GM10248 (cell line): ENCODE measurements at regions not wholly inside any gene's neighbourhood (a gene's known extent, or its start where the extent isn't known, plus 50 kb on each side); places are given as distances from the start of the nearest gene placed in this dataset.

ENCODE experiments used
- CTCF ChIA-PET: fragments of 300-600 bp; sonication (Branson Sonifier 250); formaldehyde crosslinking; extraction: SDS; loops from one replicate; lab custom pipeline; 2021; ENCODE audit warnings: antibody characterized with exemption; lab: Yijun Ruan, JAX
- POLR2A ChIA-PET: fragments of 350-650 bp; sonication (Branson Sonifier 250); formaldehyde crosslinking; extraction: SDS; loops from one replicate; lab custom pipeline; 2020; ENCODE audit warnings: antibody characterized with exemption; lab: Yijun Ruan, JAX
- DNase-seq: peaks from one replicate; pipeline ENCODE4 v3.0.0; 2012; ENCODE audit errors: extremely low spot score
- TF ChIP-seq, protein P1 (sequence below): IDR thresholded peaks from 2 replicates; pipeline ENCODE4 v1.5.1; 2012; ENCODE audit warnings: mild to moderate bottlenecking, low read depth; ENCODE audit errors: extremely low read depth, missing control alignments, control extremely low read depth

DNA sequence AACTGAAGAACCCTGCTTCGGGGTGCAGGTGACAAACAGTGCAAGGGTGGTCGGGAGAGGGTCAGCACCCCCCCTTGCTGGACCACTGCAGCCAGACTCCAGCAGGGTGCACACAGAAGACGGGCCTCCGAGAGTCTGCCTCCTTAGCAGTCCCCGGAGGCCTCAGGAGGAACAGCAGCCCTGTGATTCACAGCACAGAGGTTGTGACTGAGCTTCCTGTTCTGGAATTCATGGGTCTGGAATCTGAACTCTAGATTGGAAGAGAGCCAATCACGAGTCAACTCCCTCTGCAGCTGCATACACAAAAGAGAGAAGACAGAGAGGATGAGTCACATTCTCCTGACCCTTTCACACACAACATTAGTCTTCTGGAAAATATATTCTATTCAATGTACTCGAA lies 249.0 kb upstream of the OPRM1 start:
- DNase-seq: no peak
- ChIA-PET POLR2A (no interaction called here), CTCF (no interaction called here)
- TF ChIP-seq, protein P1, sequence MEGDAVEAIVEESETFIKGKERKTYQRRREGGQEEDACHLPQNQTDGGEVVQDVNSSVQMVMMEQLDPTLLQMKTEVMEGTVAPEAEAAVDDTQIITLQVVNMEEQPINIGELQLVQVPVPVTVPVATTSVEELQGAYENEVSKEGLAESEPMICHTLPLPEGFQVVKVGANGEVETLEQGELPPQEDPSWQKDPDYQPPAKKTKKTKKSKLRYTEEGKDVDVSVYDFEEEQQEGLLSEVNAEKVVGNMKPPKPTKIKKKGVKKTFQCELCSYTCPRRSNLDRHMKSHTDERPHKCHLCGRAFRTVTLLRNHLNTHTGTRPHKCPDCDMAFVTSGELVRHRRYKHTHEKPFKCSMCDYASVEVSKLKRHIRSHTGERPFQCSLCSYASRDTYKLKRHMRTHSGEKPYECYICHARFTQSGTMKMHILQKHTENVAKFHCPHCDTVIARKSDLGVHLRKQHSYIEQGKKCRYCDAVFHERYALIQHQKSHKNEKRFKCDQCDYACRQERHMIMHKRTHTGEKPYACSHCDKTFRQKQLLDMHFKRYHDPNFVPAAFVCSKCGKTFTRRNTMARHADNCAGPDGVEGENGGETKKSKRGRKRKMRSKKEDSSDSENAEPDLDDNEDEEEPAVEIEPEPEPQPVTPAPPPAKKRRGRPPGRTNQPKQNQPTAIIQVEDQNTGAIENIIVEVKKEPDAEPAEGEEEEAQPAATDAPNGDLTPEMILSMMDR: no peak

DNA sequence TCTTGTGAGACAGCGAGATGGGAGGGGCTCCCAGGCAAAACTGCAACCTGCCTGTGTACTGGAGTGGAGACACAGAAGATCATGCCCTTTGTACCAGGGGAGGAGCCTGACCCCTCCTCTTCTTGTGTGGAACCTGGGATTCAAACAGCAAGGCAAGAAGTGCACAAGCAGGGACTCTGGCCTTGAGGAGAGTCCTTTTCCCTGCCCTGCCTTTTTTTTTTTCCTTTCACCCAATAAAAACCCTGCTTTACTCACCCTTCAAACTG lies 251.8 kb upstream of the OPRM1 start:
- DNase-seq: no peak
- POLR2A ChIA-PET: no interaction called here

DNA sequence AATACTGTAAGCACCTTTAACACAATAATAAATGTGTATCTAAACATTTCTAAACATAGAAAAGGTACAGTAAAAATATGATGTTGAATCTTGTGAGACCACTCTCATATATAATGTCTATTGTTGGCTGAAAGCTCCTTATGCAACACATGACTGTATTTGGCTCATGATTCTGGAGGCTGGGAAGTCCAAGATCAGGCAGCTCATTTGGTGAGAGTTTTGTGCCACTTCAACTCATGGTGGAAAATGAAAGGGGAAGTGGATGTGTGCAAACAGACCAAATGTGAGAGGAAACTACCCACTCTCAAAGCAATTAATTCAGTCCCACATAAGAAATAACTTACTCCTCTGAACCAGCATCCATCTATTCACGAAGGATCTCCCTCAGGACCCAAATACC lies 257.7 kb upstream of the OPRM1 start:
- no peak for DNase-seq
- TF ChIP-seq, protein P1: no peak
- POLR2A ChIA-PET: no interaction called here
- CTCF ChIA-PET: no interaction called here

More for the DNA sequence above, 251.8 kb upstream of the OPRM1 start:
- CTCF ChIA-PET: no interaction called here
- TF ChIP-seq, protein P1: no peak

DNA sequence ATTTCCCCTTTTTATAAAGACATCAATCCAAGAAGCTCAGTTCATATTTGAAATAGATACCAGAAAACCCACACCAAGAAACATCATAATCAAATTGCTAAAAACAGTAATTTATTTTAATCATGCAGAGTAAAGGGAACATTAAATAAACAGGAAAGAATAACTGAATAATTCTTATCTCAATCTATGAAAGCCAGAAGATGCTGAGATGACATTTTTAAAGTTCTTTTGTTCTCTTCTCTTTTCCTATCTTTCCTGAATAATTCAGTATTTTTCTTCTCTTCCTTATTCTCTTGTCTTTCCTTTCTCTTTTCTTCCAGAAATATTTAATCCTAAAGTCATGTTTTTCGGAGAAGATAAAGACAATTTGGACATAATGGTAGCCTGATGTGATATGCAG lies 259.0 kb upstream of the OPRM1 start:
- DNase-seq: no peak
- POLR2A ChIA-PET: no interaction called here
- TF ChIP-seq, protein P1: no peak
- CTCF ChIA-PET: interaction anchor here (1.1 kb wide), 1 partner anchor 19 kb away, joined by 3 read pairs; no protein-coding TSS in a partner anchor

DNA sequence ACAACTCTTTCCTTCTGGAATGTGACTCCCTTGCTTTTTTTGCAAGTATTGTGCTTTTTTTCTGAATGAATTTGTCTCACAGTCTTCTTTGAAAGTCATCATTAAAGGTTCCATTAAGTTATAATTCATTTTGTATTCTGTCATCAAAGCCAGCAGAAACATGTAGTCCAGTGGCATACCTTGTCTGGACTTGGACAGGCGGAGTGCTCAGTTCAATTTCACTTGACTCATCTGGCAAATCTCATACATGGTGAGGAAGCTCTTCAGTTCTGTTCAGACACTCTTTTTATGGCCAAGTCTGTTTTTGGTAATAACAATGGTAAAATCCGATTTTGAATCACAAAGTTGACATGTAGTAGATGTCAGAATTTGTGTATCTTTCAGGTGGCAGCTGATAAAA lies 260.8 kb upstream of the OPRM1 start:
- POLR2A ChIA-PET: no interaction called here
- TF ChIP-seq, protein P1: no peak
- no peak for DNase-seq
- CTCF ChIA-PET: no interaction called here

DNA sequence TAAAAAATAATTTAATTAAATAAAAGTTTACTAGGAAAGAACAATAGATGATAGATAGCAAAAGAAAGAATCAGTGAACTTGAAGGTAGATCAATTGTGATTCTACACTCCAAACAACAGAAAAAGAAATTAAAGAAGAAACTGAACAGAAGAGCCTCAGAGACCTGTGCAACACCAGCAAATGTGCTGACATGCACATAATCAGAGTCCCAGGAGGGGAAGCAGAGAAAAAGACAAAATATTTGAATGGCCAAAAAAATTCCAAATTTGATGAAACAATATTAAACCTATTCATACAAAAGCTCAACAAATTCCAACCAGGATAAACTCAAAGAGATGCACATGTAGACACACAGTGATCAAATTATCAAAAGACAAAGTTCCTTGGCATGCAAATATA lies 267.5 kb upstream of the OPRM1 start:
- DNase-seq: no peak
- TF ChIP-seq, protein P1: no peak
- POLR2A ChIA-PET: no interaction called here
- CTCF ChIA-PET: no interaction called here

DNA sequence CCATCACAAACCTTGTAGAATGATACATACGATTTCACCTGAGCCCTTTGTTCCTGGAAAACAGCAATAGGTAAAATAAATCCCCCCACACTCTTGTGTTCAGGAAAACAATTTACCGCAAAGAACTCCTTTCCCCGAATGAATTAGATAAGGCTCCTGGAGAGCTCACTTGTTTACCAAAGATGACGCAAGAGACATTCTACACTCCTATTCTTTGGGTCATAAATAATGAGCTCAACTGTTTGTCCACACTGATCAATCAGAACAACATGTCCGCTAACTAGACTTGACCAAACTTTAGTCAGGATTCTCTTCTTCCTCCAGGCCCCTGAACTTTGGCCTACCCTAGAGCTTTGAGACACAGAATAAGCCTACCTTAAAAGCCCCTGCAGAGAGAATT lies 271.9 kb upstream of the OPRM1 start:
- POLR2A ChIA-PET: no interaction called here
- CTCF ChIA-PET: interaction anchor here (0.8 to 0.9 kb wide), 2 partner anchors 47 to 70 kb away, joined by 3 read pairs; no protein-coding TSS in a partner anchor
- TF ChIP-seq, protein P1: no peak
- DNase-seq: no peak
